Muscle layer of duodenum (tissue), 2 donors: ENCODE measurements at regions not wholly inside any gene's neighbourhood (a gene's known extent, or its start where the extent isn't known, plus 50 kb on each side); places are given as distances from the start of the nearest gene placed in this dataset.

ENCODE experiments used
- H3K27ac ChIP-seq: one replicate; pipeline ENCODE4 v1.7.0; 2013; ENCODE audit warnings: mild to moderate bottlenecking, low read length
- H3K27me3 ChIP-seq: one replicate; pipeline ENCODE4 v1.7.0; 2013; ENCODE audit warnings: low read depth, mild to moderate bottlenecking, control low read depth, low read length
- H3K36me3 ChIP-seq, 2 donors: one replicate each; pipeline ENCODE4 v1.7.0; 2013; ENCODE audit warnings: low read length in 2 of 2, control low read depth in 1 of 2, mild to moderate bottlenecking in 1 of 2; ENCODE audit not compliant: insufficient read depth in 2 of 2, control insufficient read depth in 1 of 2
- H3K4me1 ChIP-seq, 2 donors: one replicate each; pipeline ENCODE4 v1.7.0; 2013; ENCODE audit warnings: low read length in 2 of 2, mild to moderate bottlenecking in 2 of 2, control low read depth in 1 of 2, moderate library complexity in 1 of 2; ENCODE audit not compliant: insufficient read depth in 2 of 2, control insufficient read depth in 1 of 2
- H3K4me3 ChIP-seq, 2 donors: one replicate each; pipeline ENCODE4 v1.7.0; 2013; ENCODE audit warnings: low read length in 2 of 2, low read depth in 1 of 2, mild to moderate bottlenecking in 1 of 2
- H3K9me3 ChIP-seq, 2 donors: one replicate each; pipeline ENCODE4 v1.7.0; 2013; ENCODE audit warnings: low read length in 2 of 2, control low read depth in 1 of 2, mild to moderate bottlenecking in 1 of 2; ENCODE audit not compliant: control insufficient read depth in 1 of 2
- donor health status: healthy.

GRCh38 chr20:61025536-61025935, 226.5 kb upstream of the CDH4 start:
- H3K27me3 ChIP-seq: no peaks in the 10 kb centered on the region
- no peak overlapping the region for H3K4me3 ChIP-seq
- H3K4me1 ChIP-seq: no peaks in the 10 kb centered on the region
- no peaks in the 10 kb centered on the region for H3K36me3 ChIP-seq
- no peaks in the 10 kb centered on the region for H3K9me3 ChIP-seq
- no peak overlapping the region for H3K27ac ChIP-seq

- Histone ChIP-seq H3K9me3 (no peaks in the 10 kb centered on the region), H3K4me1 (no peaks in the 10 kb centered on the region), H3K27ac (no peak overlapping the region)
Observed at GRCh38 chr20:61026173-61026572, 225.9 kb upstream of the CDH4 start.

GRCh38 chr20:61026731-61027130, 225.3 kb upstream of the CDH4 start:
- Histone ChIP-seq H3K27ac (no peak overlapping the region), H3K36me3 (no peaks in the 10 kb centered on the region), H3K27me3 (no peaks in the 10 kb centered on the region), H3K9me3 (no peaks in the 10 kb centered on the region), H3K4me1 (no peaks in the 10 kb centered on the region), H3K4me3 (no peak overlapping the region)

More at GRCh38 chr20:61026173-61026572, 225.9 kb upstream of the CDH4 start:
- no peaks in the 10 kb centered on the region for H3K36me3 ChIP-seq
- no peaks in the 10 kb centered on the region for H3K27me3 ChIP-seq
- H3K4me3 ChIP-seq: no peak overlapping the region

GRCh38 chr20:61027218-61027617, 224.8 kb upstream of the CDH4 start:
- Histone ChIP-seq H3K27ac (no peak overlapping the region), H3K4me3 (no peak overlapping the region)

GRCh38 chr20:61030130-61030529, 221.9 kb upstream of the CDH4 start:
- no peaks in the 10 kb centered on the region for H3K27me3 ChIP-seq
- no peaks in the 10 kb centered on the region for H3K9me3 ChIP-seq
- no peak overlapping the region for H3K4me3 ChIP-seq
- no peak overlapping the region for H3K27ac ChIP-seq
- no peaks in the 10 kb centered on the region for H3K36me3 ChIP-seq
- H3K4me1 ChIP-seq: no peaks in the 10 kb centered on the region

More at GRCh38 chr20:61027218-61027617, 224.8 kb upstream of the CDH4 start:
- Histone ChIP-seq H3K36me3 (no peaks in the 10 kb centered on the region), H3K27me3 (no peaks in the 10 kb centered on the region), H3K4me1 (no peaks in the 10 kb centered on the region), H3K9me3 (no peaks in the 10 kb centered on the region)

GRCh38 chr20:61031101-61031830, 220.8 kb upstream of the CDH4 start:
- H3K4me3 ChIP-seq: no peak overlapping the region
- H3K36me3 ChIP-seq: no peaks in the 10 kb centered on the region
- no peaks in the 10 kb centered on the region for H3K27me3 ChIP-seq
- no peaks in the 10 kb centered on the region for H3K9me3 ChIP-seq
- H3K4me1 ChIP-seq: no peaks in the 10 kb centered on the region
- no peak overlapping the region for H3K27ac ChIP-seq

GRCh38 chr20:61037498-61037897, 214.6 kb upstream of the CDH4 start:
- H3K9me3 ChIP-seq: no peaks in the 10 kb centered on the region
- H3K27me3 ChIP-seq: no peaks in the 10 kb centered on the region
- no peak overlapping the region for H3K4me3 ChIP-seq
- no peaks in the 10 kb centered on the region for H3K36me3 ChIP-seq
- no peak overlapping the region for H3K27ac ChIP-seq
- H3K4me1 ChIP-seq: no peaks in the 10 kb centered on the region

- no peak overlapping the region for H3K4me3 ChIP-seq
- H3K36me3 ChIP-seq: no peaks in the 10 kb centered on the region
- no peaks in the 10 kb centered on the region for H3K27me3 ChIP-seq
- H3K27ac ChIP-seq: no peak overlapping the region
- H3K9me3 ChIP-seq: peaks cover 0 to 9% of the 10 kb centered on the region in 2 donors
- no peaks in the 10 kb centered on the region for H3K4me1 ChIP-seq
Observed at GRCh38 chr20:61041481-61041880, 210.6 kb upstream of the CDH4 start.

GRCh38 chr20:61042506-61043385, 209.3 kb upstream of the CDH4 start:
- H3K9me3 ChIP-seq: peaks cover 0 to 9% of the 10 kb centered on the region in 2 donors
- no peaks in the 10 kb centered on the region for H3K4me1 ChIP-seq
- no peaks in the 10 kb centered on the region for H3K36me3 ChIP-seq
- no peak overlapping the region for H3K27ac ChIP-seq
- no peak overlapping the region for H3K4me3 ChIP-seq
- H3K27me3 ChIP-seq: no peaks in the 10 kb centered on the region

GRCh38 chr20:61043681-61044080, 208.4 kb upstream of the CDH4 start:
- Histone ChIP-seq H3K27ac (no peak overlapping the region), H3K27me3 (no peaks in the 10 kb centered on the region), H3K9me3 (peaks cover 4 to 12% of the 10 kb centered on the region in 2 donors), H3K36me3 (no peaks in the 10 kb centered on the region), H3K4me1 (no peaks in the 10 kb centered on the region), H3K4me3 (no peak overlapping the region)

- H3K4me3 ChIP-seq: no peak overlapping the region
- no peaks in the 10 kb centered on the region for H3K36me3 ChIP-seq
- H3K9me3 ChIP-seq: peaks cover 5 to 13% of the 10 kb centered on the region in 2 donors
- H3K4me1 ChIP-seq: no peaks in the 10 kb centered on the region
- H3K27me3 ChIP-seq: no peaks in the 10 kb centered on the region
- no peak overlapping the region for H3K27ac ChIP-seq
Observed at GRCh38 chr20:61044499-61044898, 207.6 kb upstream of the CDH4 start.
